DMS53 (cell line): ENCODE measurements at regions not wholly inside any gene's neighbourhood (a gene's known extent, or its start where the extent isn't known, plus 50 kb on each side); places are given as distances from the start of the nearest gene placed in this dataset.

Experiments
- DNase-seq: peaks from one replicate; lab custom pipeline; 2025; lab: John Stamatoyannopoulos, UW

- DNase-seq = no peak
Observed at GRCh38 chr3:64911138-64911537, 223.3 kb upstream of the ADAMTS9 start.

GRCh38 chr3:64909757-64910467 is 222.1 kb upstream of the ADAMTS9 start:
- DNase-seq = no peak

DNA sequence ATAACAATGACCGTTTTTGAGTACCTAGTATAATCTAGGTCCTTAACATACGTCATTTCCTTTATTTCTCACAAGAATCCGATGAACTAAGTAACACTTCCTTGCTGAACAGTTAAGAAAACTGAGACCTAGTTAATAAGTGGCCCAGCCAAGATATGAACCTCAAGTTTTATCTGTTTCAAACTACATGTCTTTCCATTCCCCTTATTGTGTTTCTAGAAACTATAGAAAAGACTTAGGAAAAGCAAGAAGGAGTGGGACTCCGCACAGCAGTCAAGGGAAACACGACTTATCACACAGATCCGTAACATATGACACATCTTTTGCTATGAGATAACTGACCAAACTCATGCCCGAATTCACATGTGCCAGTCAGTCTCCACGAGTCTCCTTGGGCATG is 221.2 kb upstream of the ADAMTS9 start:
- no peak for DNase-seq

DNA sequence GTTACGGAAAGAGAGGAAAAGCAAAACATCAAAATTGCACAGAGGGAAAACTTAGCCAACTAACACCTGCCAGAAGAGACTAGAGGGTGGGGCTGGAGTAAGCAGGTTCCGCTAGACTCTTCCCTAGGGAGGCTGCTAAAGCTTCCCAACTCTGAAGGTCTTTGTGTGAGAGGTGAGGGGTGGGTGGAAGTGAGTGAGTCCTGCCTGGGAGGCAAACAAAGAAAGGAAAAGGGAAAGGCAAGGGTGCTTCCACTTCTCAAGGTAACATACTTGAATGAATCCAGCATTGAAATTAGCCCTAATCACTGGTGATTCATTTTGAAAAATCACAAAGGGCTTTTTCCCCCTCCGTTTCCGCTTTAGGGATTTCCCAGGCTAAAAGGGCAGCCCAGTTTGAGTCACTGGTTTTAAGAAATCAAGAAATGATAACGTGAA is 220.5 kb upstream of the ADAMTS9 start:
- no peak for DNase-seq

- no peak for DNase-seq
Observed at GRCh38 chr3:64905906-64906410, 218.2 kb upstream of the ADAMTS9 start.

GRCh38 chr3:64903006-64903405 is 215.2 kb upstream of the ADAMTS9 start:
- no peak for DNase-seq

- DNase-seq = no peak
Observed at GRCh38 chr3:64901986-64902516, 214.3 kb upstream of the ADAMTS9 start.

DNA sequence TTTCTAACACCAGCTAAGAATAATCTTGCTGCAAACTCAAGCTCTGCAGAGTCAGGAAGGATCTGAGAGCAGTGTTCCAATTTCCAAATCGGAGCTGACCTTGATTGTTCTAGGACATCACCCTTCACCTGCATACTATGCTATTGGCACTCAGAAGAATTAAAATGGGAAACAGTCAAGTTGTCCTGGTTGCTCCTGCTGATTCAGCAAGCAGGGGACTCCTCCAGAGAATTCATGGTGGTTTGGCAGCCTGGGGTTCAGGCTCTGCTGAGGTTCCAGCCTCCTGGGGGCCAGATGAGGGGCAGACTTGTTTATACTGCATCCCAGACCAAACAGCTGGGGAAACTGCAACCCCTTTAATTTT is 213.7 kb upstream of the ADAMTS9 start:
- no peak for DNase-seq

- no peak for DNase-seq
Observed at GRCh38 chr3:64900617-64901521, 213.1 kb upstream of the ADAMTS9 start.

GRCh38 chr3:64900156-64900555 is 212.4 kb upstream of the ADAMTS9 start:
- DNase-seq = no peak

DNA sequence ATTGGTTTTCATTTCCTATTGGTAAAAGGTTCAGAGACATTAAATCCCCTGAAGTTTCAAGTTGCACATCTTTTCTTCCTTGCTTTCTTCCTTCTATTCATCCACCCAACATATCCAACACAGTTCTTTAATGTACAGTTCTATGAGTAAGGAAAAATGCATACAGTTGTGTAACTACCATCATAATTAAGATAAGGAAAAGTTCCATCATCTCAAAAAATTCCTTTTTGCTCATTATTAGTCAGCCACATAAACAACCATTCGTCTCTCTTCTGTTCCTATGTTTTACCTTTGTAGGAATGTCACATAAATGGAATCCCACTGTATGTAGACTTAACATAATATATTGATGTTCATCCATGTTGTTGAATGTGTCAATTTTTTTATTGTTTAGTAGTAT is 211.1 kb upstream of the ADAMTS9 start:
- DNase-seq = no peak

- DNase-seq = no peak
Observed at GRCh38 chr3:64895991-64896895, 208.4 kb upstream of the ADAMTS9 start.

DNA sequence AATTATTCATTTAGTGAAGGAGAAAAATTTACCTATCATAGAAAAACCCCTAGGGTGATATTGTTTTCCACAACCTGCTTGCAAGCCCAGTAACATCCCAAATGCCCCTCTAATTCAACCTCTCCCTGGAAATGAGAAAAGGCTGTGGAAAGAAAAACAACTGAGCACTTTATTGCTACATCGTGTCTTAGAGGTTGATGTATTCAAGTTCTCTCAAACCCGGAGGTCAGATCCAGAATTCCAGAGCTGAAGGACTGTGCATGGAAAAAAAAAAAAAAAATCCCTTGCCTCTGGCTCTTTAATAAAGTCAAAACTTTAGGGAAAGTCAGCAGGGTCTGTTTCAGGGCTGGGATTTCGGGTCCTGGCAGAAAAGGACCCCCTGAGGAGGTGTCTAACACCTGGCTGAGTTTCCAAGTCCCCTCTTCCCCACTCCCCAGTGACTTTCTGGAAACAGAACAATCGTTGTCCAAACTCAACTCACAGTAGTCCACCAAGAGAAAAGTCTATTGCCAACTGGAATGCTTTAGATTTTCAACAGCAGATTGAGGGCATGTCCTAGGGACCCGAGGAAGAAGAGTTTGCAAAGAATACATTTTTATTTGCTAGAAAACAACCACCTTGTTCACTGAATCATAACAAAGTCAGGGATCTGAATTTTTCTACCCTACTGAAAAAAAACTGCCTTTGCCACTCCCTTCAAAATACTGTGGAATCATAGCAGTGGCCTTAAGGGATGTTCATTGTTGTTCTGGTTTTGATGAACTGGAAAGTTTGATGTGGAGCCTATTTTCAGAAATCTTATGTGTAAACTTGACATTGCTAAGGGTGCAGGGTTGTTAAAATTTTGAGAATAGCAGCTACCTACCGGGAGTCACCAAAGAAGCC is 207.5 kb upstream of the ADAMTS9 start:
- DNase-seq = no peak

DNA sequence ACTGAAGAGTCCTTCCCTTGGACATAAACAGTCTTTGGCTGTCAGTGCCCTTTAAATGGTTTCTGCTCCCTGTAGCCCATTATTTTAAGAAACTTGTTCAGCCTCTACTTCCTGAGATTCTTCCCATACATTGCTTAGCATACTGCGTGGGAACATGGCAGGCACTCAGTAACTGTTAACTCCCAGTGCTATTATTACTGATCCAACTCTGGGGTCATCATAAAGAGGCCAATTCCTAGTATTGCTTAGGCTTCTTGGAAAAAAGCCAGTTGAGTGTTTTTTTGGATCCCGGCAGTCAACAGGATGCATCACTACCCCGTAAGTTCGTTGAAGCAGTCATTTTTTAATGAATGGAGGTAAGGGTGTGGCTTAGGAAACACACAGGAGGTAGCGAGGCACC is 206.2 kb upstream of the ADAMTS9 start:
- DNase-seq = no peak

DNA sequence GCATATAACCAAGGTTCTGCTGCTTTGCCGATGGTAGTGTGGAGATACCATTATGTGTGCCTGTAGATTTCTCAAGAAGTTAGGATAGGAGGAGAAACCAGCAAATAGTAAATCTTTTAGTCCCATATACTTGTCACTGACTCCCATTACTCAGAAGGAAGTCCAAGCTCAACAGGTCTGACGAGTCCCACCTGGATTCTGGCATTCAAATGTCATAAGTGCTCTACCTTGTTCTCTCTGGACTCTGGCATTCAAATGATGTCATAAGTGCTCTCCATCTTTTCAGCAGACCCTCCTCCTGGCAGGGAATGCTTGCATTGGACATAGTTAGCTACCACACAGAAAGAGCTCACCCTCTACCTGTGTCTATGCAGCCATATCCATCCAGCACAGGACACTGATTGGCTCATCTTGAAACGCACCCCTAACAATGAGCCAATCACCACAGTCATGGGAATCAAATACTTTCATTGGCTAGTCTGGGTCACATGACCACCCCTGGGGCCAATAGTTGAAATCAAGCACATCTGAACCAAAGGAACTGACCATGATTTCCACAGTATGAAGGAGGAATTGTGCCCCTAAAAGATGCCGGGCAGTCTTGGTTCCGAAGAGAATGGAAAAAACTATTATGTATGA is 205.0 kb upstream of the ADAMTS9 start:
- DNase-seq = no peak

GRCh38 chr3:64891021-64891420 is 203.2 kb upstream of the ADAMTS9 start:
- no peak for DNase-seq

DNA sequence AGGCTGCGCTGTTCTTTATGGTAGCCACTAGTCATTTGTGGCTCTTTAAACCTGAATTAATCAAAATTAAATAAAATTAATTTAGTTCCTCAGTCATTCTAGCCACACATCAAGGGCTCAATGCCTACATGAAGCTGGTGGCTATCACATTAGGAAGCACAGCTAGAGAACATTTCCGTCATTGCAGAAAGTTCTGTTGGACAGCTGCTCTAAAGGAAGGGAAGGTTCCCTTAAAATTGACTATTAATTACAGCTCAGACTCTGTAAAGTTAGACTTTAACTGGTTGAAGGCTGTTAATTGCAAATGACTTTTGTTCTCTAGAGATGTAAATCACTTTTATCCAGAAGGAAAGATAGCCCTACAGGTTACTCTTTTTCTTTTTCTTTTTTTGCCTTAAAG is 202.7 kb upstream of the ADAMTS9 start:
- no peak for DNase-seq

DNA sequence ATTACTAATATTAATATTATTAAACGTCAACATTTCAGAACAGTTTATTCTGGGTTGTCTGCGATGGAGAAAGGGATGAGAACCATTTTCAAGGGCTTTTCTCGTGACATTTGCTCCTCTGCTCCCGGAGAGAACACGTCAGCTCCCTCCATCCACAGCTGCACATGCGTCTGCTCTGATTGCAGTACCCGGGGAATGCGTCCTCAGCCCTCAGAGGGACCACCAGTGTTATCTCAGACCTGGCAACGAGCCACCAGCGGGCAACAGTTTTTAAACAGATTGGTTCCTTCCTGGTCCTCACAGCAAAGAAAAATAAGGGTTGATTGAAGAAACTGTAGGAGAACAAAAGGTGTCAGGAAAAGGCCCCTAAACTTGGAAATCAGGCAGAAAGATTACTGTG is 202.2 kb upstream of the ADAMTS9 start:
- no peak for DNase-seq

DNA sequence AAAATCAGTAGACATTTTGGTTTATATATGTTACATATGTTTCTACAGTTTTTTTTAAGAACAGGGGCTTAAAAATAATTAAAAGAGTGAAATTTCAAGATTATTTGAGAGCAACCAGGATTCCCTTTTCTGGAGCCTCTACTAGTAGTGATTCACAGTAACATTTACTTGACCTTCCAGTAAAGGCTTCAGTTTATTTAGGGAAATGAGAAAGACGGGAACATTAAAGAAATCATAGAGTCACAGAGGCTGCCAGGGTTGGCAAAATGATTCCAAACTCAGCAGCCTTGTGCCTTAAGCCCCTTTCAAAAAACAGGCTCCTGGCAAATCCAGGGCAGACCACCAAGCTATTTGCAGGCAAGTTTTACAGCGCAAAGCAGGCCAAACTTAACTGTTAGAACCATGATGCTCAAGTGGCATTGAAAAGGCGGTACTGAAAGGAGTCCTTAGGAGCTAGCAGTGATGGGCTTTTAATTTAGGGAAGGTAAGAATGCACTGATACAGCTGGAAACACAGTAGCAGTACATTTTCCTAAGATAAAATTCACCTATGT is 201.1 kb upstream of the ADAMTS9 start:
- DNase-seq = no peak

DNA sequence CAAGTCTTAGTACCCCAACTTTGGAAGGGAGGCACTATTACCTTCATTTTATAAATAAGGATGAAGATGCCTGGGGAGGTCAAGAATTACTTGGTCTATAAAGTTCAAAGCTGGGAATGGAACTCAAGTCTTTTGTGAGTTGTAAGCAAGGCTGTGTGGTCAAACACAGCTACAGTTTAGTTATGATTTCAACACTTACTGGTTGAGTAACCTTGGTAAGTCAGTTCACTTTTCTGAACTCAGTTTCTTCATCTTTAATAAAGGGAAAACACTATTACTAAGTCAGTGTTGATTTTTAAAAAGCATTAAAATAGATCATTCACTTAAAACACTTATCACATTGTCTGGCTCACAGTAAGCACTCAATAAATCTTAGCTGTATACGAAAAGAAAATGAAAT is 200.4 kb upstream of the ADAMTS9 start:
- DNase-seq = no peak
